Activated T-cell treated with anti-CD3 and anti-CD28 coated beads, Interleukin-2, amount 50 U/mL, for 4 hours (primary cell): ENCODE measurements at regions not wholly inside any gene's neighbourhood (a gene's known extent, or its start where the extent isn't known, plus 50 kb on each side); places are given as distances from the start of the nearest gene placed in this dataset.

Experiments used
- ATAC-seq, 2 donors: fragments of 200-7000 bp; cut with Tn5 transposase; one replicate each; pipeline ENCODE4 v1.10.0; 2021
- DNase-seq: peaks from one replicate; pipeline ENCODE4 v3.0.0-alpha.2; 2020
- H3K27me3 Mint-ChIP-seq: one replicate; pipeline ENCODE4 v1.8.0; 2021; ENCODE audit warnings: low read depth, mixed read lengths
- H3K36me3 Mint-ChIP-seq: one replicate; pipeline ENCODE4 v1.8.0; 2022; ENCODE audit warnings: mixed read lengths; ENCODE audit not compliant: insufficient read depth
- H3K4me1 Mint-ChIP-seq: one replicate; pipeline ENCODE4 v1.8.0; 2021; ENCODE audit warnings: low read depth, mixed read lengths
- H3K4me3 Mint-ChIP-seq: one replicate; pipeline ENCODE4 v1.8.0; 2021; ENCODE audit warnings: mild to moderate bottlenecking, moderate library complexity, mixed read lengths
- H3K9me3 Mint-ChIP-seq: one replicate; pipeline ENCODE4 v1.8.0; 2021; ENCODE audit warnings: mixed read lengths

DNA sequence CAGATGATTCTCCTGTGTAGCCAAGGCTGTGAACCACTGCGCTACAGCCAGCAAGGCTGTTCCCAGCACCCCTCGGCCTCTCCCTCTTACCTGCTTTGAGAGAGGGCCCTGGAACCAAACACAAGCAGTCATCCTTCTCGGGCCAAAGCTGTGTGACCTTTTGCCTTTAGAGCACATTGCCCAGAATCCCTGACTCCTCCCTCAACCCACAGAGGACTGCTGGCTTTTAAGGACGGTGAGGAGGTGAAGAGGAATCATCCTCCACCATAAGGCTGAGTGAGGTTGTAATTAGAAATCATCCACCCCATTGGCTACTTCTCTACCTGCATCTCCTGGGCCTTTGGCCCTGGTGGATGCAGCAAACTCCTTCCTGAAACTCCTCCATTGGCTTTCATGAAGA is 93.6 kb upstream of the PJA1 start:
- H3K36me3 Mint-ChIP-seq: no peaks in the 10 kb centered on the region
- H3K4me3 Mint-ChIP-seq: no peak overlapping the region
- no peaks in the 10 kb centered on the region for H3K4me1 Mint-ChIP-seq
- H3K27me3 Mint-ChIP-seq: peaks cover 7% of the 10 kb centered on the region
- no peaks in the 10 kb centered on the region for H3K9me3 Mint-ChIP-seq
- DNase-seq (no peak), ATAC-seq (no peak)

DNA sequence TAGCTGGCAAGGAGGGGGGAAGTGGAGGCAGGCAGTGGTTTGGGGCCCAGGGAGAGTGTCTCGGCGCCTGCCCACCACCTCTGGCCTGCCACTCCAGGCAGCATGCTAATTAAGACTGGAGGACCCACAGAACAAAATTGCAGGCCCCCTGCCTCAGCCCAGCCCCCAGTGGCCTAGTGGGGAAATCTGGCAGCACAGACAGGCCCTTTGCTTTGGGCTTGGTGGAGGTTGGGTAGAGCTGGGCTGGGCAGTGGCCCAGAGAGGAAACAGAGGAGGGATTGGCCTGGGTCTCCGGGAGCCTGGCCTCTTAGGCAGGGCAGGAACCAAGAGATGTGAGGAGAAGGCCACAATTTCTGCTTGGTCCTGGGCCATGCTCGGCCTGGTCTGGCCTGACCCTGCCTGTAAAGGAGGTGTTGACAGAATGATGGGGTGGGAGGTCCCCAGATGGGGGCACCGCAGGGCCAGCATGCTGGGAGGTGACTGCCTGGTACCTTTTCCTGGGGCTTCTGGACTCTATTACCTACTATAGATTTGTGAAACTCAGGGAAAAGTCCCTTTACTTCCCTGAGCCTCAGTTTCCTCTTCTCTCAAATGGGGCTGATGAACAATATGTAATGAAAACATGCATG is 92.4 kb upstream of the PJA1 start:
- ATAC-seq: no peak

DNA sequence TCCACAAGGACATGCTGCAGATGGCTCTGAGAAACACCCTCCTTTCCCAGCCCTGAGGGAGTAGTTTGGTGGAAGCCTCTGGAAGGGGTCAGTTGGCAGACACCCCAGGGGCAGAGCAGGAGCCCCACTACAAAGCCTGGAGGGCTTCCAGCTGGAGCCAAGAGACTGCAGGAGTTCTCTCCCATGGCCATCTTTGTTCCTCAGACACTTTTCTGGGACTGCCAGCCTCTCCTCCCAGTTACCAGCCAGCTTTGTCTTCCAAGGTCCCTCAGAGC is 91.0 kb upstream of the PJA1 start:
- ATAC-seq: no peak
- no peaks in the 10 kb centered on the region for H3K9me3 Mint-ChIP-seq
- DNase-seq: no peak
- no peaks in the 10 kb centered on the region for H3K27me3 Mint-ChIP-seq
- H3K4me1 Mint-ChIP-seq: no peaks in the 10 kb centered on the region
- H3K4me3 Mint-ChIP-seq: no peak overlapping the region
- H3K36me3 Mint-ChIP-seq: no peaks in the 10 kb centered on the region

More for the DNA sequence above, 92.4 kb upstream of the PJA1 start:
- DNase-seq: no peak
- Mint-ChIP-seq H3K9me3 (no peaks in the 10 kb centered on the region), H3K4me1 (no peaks in the 10 kb centered on the region), H3K4me3 (no peak overlapping the region), H3K36me3 (no peaks in the 10 kb centered on the region), H3K27me3 (no peaks in the 10 kb centered on the region)

DNA sequence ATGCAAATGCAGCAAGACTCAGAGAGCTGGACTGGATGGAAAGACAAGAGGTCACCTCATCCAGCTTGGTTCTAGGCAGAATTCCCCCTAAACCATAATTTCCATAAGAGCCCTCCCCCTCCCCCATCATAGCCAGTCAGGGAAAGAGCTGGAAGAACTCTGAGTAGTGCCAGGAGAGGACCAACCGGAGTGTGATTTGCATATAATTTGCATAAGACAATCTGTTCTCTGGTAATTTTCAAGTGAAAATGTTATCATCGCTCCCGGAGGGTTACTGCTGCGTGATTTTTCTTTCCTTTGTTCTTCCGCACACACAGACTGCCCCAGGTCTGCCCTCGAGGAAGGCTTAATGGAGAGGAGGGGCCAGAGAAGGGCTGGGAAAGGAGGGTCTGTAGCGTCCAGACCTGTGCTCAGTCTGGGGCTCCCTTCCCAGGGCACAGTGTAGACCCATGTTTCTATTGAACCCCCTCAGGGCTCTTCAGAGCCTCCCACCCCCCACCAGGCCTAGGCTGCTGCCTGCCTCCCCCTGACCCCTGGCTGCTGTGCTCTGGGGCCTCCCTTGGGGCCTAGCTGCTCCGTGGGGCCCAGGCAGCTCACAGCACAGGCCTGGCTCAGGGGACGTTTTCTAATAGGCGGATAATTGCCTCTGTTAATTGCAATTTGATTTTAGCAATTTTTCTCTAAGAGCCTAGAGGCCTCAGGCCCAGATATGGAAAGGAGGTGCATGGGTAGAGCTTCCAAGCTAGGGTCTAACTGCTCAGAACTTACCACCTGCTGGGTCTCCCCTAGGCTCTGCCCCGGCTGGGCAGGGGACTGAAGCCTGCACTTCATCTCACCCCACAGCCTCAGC is 90.4 kb upstream of the PJA1 start:
- ATAC-seq: no peak
- H3K27me3 Mint-ChIP-seq: no peaks in the 10 kb centered on the region
- H3K4me3 Mint-ChIP-seq: no peak overlapping the region

DNA sequence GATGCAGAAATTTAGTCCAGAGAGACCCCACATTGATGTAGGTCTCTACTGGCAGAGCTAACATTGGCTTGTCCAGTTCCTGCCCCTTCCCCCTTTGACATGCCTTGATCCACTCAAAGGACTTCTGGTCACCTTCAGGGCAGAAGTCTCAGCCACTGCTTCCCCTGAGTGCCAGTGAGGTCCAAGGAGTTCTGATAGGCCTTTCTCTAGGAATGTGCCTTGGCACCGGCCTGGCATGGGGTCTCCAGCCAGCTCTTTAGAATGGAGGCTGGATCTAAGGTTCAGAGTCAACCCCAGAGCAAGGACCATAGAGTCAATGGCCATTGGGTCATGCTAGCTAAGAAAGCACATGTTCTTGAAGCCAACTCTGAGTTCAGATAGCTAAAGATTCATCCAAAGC is 88.6 kb upstream of the PJA1 start:
- no peaks in the 10 kb centered on the region for H3K36me3 Mint-ChIP-seq
- H3K4me1 Mint-ChIP-seq: no peaks in the 10 kb centered on the region
- DNase-seq (no peak), ATAC-seq (no peak)
- H3K9me3 Mint-ChIP-seq: no peaks in the 10 kb centered on the region
- no peak overlapping the region for H3K4me3 Mint-ChIP-seq
- H3K27me3 Mint-ChIP-seq: no peaks in the 10 kb centered on the region

More for the DNA sequence above, 90.4 kb upstream of the PJA1 start:
- DNase-seq: no peak
- no peaks in the 10 kb centered on the region for H3K36me3 Mint-ChIP-seq
- H3K4me1 Mint-ChIP-seq: no peaks in the 10 kb centered on the region
- no peaks in the 10 kb centered on the region for H3K9me3 Mint-ChIP-seq

DNA sequence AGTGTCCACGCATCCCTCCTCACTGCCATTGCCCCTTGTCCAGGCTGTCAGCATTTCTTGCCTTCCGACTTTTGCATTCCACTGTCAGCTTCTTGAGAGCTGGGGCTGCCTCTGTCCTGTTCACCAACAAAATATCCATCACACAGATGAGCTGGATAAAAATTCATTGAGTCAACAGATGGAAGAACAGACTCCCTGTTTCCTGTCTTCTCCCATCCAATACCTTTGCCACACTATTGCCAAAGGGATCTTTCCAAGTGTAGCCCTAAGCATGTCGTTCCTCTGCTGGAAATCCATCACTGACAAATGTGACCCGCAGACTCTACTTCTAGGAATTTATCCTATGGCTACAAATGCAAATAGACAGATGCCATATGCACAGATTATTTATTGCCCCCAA is 78.0 kb upstream of the PJA1 start:
- DNase-seq (no peak), ATAC-seq (no peak)
- H3K9me3 Mint-ChIP-seq: no peaks in the 10 kb centered on the region
- H3K27me3 Mint-ChIP-seq: peaks cover 4% of the 10 kb centered on the region
- H3K4me3 Mint-ChIP-seq: no peak overlapping the region
- no peaks in the 10 kb centered on the region for H3K36me3 Mint-ChIP-seq
- H3K4me1 Mint-ChIP-seq: no peaks in the 10 kb centered on the region

DNA sequence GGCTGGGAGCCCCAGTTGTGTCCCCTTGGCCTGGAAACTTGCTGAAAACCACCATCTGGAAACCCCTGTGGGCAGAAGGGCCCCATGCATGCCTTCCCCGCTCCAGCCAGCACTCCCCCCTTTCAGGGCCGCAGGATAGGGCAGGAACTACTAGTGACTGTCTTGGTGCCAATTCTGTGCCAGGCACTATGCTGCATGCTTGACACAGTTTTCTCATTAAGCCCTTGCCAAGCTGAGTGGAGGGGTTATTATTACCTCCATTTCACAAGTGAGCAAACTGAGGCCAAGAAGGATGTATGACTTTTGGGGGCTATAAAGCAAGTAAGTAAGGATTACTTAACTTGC is 73.6 kb upstream of the PJA1 start:
- H3K9me3 Mint-ChIP-seq: no peaks in the 10 kb centered on the region
- H3K36me3 Mint-ChIP-seq: no peaks in the 10 kb centered on the region
- H3K4me3 Mint-ChIP-seq: no peak overlapping the region
- H3K27me3 Mint-ChIP-seq: no peaks in the 10 kb centered on the region
- DNase-seq: no peak
- no peaks in the 10 kb centered on the region for H3K4me1 Mint-ChIP-seq
- ATAC-seq: no peak

DNA sequence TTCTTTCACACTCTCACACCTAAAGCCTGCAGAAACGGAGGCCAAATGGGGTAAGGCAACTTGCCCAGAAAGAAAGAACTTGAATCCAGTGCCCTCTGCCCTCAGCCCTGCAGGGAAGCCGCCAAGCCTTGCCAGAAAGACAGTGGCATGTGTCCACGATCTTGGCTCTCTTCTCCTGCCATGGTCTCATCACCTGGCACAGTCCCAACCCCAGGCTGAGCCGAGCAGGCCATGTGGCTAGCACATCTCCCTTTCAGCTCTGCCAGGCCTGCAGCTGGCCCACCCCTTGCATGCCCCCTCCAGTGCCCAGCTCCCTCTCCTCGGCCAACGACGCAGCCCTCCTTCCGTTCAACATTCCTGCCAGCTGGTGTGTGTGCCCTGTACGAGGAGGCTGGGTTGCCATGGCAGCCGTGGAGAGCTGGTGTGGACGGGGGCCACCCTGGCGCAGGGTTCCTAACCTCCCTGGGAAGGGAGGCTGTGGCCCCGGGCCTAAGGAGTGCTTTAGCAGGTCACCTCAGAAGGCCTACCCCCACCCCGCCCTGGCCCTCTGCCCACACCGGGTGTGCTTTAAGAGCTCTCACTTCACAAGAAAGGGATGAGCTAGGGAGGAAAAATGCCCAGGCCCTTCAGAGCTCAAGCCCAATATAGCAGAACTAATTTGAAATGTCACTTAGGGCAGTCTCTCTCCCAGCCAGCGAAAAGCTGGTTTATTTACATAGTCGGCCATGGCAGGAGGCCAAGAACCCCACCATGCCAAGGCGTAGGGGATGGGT is 73.0 kb upstream of the PJA1 start:
- DNase-seq (no peak), ATAC-seq (no peak)
- H3K4me3 Mint-ChIP-seq: no peak overlapping the region
- no peaks in the 10 kb centered on the region for H3K9me3 Mint-ChIP-seq
- H3K4me1 Mint-ChIP-seq: no peaks in the 10 kb centered on the region
- no peaks in the 10 kb centered on the region for H3K36me3 Mint-ChIP-seq
- H3K27me3 Mint-ChIP-seq: no peaks in the 10 kb centered on the region

DNA sequence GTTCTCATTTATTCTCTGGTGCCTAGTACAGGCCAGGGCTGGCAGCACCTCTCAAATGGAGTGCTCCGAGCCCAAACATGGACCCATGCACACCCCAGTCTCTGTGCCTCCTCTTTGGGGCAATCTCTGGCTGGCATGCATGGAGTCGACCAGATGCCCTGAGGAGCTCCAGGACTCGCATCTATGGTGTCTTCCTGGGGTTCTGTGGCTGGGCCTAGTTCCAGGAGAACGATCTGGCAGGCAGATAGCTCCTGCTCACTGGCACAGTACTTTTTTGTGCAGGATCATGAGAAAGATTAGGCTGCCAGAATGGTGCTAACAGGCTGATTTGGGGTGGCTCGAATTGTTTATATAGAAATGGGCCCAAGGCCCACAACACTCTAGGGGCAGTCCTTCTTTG is 72.0 kb upstream of the PJA1 start:
- no peak for DNase-seq
- H3K27me3 Mint-ChIP-seq: no peaks in the 10 kb centered on the region
- ATAC-seq: no peak
- no peaks in the 10 kb centered on the region for H3K4me1 Mint-ChIP-seq
- no peaks in the 10 kb centered on the region for H3K36me3 Mint-ChIP-seq
- H3K9me3 Mint-ChIP-seq: no peaks in the 10 kb centered on the region
- H3K4me3 Mint-ChIP-seq: no peak overlapping the region

DNA sequence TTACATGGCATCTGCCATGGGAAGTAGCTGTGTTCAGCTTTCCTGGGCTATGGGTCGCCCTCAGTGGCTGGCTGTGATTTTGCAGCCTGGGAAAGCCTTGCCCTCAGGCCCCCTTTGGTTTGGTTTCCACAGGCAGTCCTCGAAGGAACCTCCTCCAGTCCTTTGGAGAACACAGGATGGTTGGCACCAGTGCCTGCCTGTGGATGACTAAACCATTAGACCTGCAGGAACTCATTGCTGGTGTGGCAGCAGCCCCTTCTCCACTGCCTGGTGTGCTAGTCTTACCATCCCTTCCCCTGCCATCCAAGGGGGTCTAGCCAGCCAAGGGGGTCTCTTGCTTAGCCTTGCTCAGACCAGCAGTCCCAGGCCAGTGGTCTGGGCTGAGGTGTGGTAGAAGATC is 71.4 kb upstream of the PJA1 start:
- Mint-ChIP-seq H3K36me3 (no peaks in the 10 kb centered on the region), H3K4me3 (no peak overlapping the region), H3K27me3 (no peaks in the 10 kb centered on the region), H3K4me1 (no peaks in the 10 kb centered on the region), H3K9me3 (no peaks in the 10 kb centered on the region)
- DNase-seq (no peak), ATAC-seq (no peak)

DNA sequence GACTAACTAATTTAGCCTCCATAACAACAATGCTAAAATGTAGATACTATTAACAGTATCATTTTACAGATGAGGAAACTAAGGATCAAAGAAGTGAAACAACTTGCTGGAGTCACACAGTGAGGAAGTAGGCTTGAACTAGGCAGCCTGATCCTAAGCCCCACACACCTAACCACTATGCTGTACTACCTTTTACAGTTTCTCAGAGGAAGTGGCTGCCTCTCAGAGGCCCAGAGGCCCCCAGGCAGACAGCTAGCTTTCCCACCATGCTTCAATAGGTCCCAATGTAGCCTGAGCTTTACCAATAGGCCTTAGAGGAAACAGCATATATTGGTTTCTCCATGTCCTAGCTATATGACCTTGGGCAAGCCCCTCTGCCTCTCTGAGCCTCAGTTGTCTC is 69.4 kb upstream of the PJA1 start:
- H3K27me3 Mint-ChIP-seq: no peaks in the 10 kb centered on the region
- DNase-seq (no peak), ATAC-seq (no peak)
- no peaks in the 10 kb centered on the region for H3K9me3 Mint-ChIP-seq
- no peaks in the 10 kb centered on the region for H3K36me3 Mint-ChIP-seq
- no peaks in the 10 kb centered on the region for H3K4me1 Mint-ChIP-seq
- H3K4me3 Mint-ChIP-seq: no peak overlapping the region

DNA sequence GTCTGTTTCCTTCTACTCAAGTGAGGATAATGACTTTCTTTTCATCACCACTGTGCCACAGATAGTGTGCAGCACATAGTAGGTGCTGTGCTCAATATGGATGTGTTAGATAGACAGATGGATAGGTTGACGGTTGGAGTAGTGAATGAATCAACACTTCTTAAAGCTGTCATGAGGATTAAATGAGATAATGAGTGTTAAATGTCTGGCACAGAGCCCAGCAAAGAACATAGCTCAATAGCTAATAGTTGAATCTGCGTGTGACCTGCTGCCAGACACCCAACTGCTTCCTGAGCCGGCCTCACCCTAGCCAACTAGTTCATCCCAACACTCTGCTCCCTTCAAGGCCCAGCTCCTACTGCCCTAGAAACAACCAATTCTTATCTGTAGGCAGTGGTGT is 67.7 kb upstream of the PJA1 start:
- ATAC-seq (no peak), DNase-seq (no peak)
- no peaks in the 10 kb centered on the region for H3K9me3 Mint-ChIP-seq
- no peak overlapping the region for H3K4me3 Mint-ChIP-seq
- no peaks in the 10 kb centered on the region for H3K36me3 Mint-ChIP-seq
- no peaks in the 10 kb centered on the region for H3K4me1 Mint-ChIP-seq
- H3K27me3 Mint-ChIP-seq: no peaks in the 10 kb centered on the region

DNA sequence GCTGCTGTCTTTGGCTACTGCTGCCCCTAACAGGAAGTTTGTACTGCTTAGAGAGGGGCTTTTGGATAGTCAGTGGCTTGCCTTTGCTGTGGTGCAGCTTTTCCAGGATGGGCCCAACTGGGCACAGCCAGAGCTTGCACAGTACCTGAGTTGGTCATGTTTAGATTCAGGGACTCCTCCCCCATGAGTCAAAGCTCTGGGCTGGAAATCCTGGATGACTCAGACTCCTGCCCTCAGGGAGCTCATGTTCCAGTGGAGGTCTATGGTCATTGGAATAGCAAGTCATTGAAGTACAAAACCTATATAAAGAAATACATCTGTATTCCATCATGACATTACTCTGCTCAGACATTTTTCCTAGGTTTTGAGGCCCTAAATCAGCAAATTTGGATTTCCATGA is 66.7 kb upstream of the PJA1 start:
- DNase-seq: no peak
- no peak for ATAC-seq
- Mint-ChIP-seq H3K9me3 (no peaks in the 10 kb centered on the region), H3K27me3 (no peaks in the 10 kb centered on the region), H3K36me3 (no peaks in the 10 kb centered on the region), H3K4me1 (no peaks in the 10 kb centered on the region), H3K4me3 (no peak overlapping the region)

DNA sequence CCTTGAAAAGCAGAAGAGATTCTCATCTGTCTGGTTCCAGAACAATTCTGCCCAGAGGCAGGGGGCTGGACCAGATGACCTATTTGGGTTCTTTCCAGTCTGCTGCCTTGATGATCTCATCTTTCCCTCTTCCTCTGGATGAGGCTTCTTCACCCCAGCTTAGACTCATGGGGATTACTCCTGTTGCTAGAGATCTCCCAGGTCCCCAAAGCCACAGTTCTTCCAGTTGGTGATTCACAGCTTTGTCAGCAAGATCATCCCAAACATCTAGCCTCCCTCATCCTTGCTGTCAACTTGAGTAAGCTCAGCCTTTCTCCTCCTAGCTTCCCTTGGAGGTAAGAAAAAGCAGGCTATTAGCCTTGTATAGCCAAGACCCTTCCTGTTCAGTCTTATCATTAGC is 64.2 kb upstream of the PJA1 start:
- Mint-ChIP-seq H3K27me3 (no peaks in the 10 kb centered on the region), H3K4me1 (no peaks in the 10 kb centered on the region), H3K4me3 (no peak overlapping the region), H3K36me3 (no peaks in the 10 kb centered on the region), H3K9me3 (no peaks in the 10 kb centered on the region)
- no peak for DNase-seq
- ATAC-seq: no peak

DNA sequence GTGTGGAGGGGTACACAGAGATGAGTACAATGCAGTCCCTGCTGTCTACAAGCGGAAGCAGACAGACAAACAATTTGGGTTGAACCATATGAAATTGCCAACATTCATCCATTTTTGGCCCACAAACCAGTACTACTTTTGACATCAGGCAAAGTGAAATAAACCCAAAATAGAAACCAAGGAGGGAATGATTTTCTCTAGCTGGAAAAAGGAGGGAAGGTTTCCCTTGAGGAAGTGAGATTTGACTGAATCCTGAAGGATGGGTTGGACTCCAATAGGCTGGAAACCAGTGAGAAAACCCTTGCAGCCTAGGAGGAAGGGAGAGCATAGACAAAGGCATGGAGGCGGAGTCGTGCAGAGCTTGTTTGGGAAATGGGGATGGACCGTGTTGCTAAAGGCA is 63.5 kb upstream of the PJA1 start:
- Mint-ChIP-seq H3K4me1 (no peaks in the 10 kb centered on the region), H3K27me3 (no peaks in the 10 kb centered on the region), H3K36me3 (no peaks in the 10 kb centered on the region), H3K9me3 (no peaks in the 10 kb centered on the region), H3K4me3 (no peak overlapping the region)
- DNase-seq (no peak), ATAC-seq (no peak)
